ENCODE measurements at regions not wholly inside any gene's neighbourhood (a gene's known extent, or its start where the extent isn't known, plus 50 kb on each side); places are given as distances from the start of the nearest gene placed in this dataset.

GRCh38 chr7:92988051-92988450 lies 129.7 kb downstream of the SAMD9 start:
- Histone ChIP-seq H3K9me3 (ENCODE audit: control insufficient read depth, insufficient read depth, low read depth, low read length) (no peaks in the 10 kb centered on the region), H3K36me3 (ENCODE audit: control insufficient read depth in 2 of 2, insufficient read depth in 1 of 2, low read length in 2 of 2) (no peaks in the 10 kb centered on the region), H3K27ac (ENCODE audit: extremely low read depth, low read depth, low read length) (no peak overlapping the region), H3K4me1 (ENCODE audit: control insufficient read depth, insufficient read depth, low read length) (no peaks in the 10 kb centered on the region), H3K4me3 (ENCODE audit: low read depth, low read length) (no peak overlapping the region)
- ChIA-PET CTCF (interaction anchor here (0.7 kb wide), 1 partner anchor 187 kb away, joined by 3 read pairs; no protein-coding TSS in a partner anchor), POLR2A (no interaction called here)
- TF ChIP-seq ZNF610 (tag by site-specific recombination; IDR thresholded peaks at IDR 0.05; ENCODE audit: borderline replicate concordance) (no peak), ZNF513 (tag by site-specific recombination; IDR thresholded peaks at IDR 0.05) (no peak), ZNF501 (tag by site-specific recombination; IDR thresholded peaks at IDR 0.05) (no peak), ZNF423 (tag by site-specific recombination; IDR thresholded peaks at IDR 0.05) (no peak), ZNF521 (tag by site-specific recombination; IDR thresholded peaks at IDR 0.05) (no peak), GLIS2 (tag by site-specific recombination; IDR thresholded peaks at IDR 0.05) (no peak), ZNF354C (tag by site-specific recombination; IDR thresholded peaks at IDR 0.05; ENCODE audit: borderline replicate concordance, low read depth) (no peak)

GRCh38 chr7:92987538-92987937 lies 130.2 kb downstream of the SAMD9 start:
- ChIA-PET CTCF (interaction anchor here (0.7 kb wide), 1 partner anchor 187 kb away, joined by 3 read pairs; no protein-coding TSS in a partner anchor), POLR2A (no interaction called here)
- H3K27ac ChIP-seq (ENCODE audit: extremely low read depth, low read depth, low read length) = no peak overlapping the region

GRCh38 chr7:92987095-92987494 lies 130.7 kb downstream of the SAMD9 start:
- POLR2A ChIA-PET = no interaction called here
- Histone ChIP-seq H3K36me3 (ENCODE audit: control insufficient read depth in 2 of 2, insufficient read depth in 1 of 2, low read length in 2 of 2) (no peaks in the 10 kb centered on the region), H3K4me1 (ENCODE audit: control insufficient read depth, insufficient read depth, low read length) (no peaks in the 10 kb centered on the region), H3K27ac (ENCODE audit: extremely low read depth, low read depth, low read length) (no peak overlapping the region), H3K9me3 (ENCODE audit: control insufficient read depth, insufficient read depth, low read depth, low read length) (no peaks in the 10 kb centered on the region), H3K4me3 (ENCODE audit: low read depth, low read length) (no peak overlapping the region)
- TF ChIP-seq ZNF169 (tag by site-specific recombination; IDR thresholded peaks at IDR 0.05) = no peak
- no peak for TF ChIP-seq ZNF768 (tag by site-specific recombination; IDR thresholded peaks at IDR 0.05)
- TF ChIP-seq ZNF174 (tag by site-specific recombination; IDR thresholded peaks at IDR 0.05) = no peak
- no peak for TF ChIP-seq PATZ1 (tag by site-specific recombination; IDR thresholded peaks at IDR 0.05)
- TF ChIP-seq RBAK (tag by site-specific recombination; IDR thresholded peaks at IDR 0.05) = no peak
- no peak for TF ChIP-seq ZNF555 (tag by site-specific recombination; conservative IDR thresholded peaks at IDR 0.05)
- TF ChIP-seq ZFP69B (tag by site-specific recombination; IDR thresholded peaks at IDR 0.05) = no peak
- TF ChIP-seq KLF16 (tag by site-specific recombination; IDR thresholded peaks at IDR 0.05) = no peak
- no peak for TF ChIP-seq ZFP41 (tag by site-specific recombination; IDR thresholded peaks at IDR 0.05; ENCODE audit: borderline replicate concordance)
- TF ChIP-seq AEBP2 (tag by site-specific recombination; IDR thresholded peaks at IDR 0.05; ENCODE audit: borderline replicate concordance) = no peak
- no peak for TF ChIP-seq ZNF2 (tag by site-specific recombination; IDR thresholded peaks at IDR 0.05)
- no peak for TF ChIP-seq ZNF10 (tag by site-specific recombination; IDR thresholded peaks at IDR 0.05)
- no peak for TF ChIP-seq ZNF837 (tag by site-specific recombination; IDR thresholded peaks at IDR 0.05)
- no peak for TF ChIP-seq ZNF248 (tag by site-specific recombination; IDR thresholded peaks at IDR 0.05)
- TF ChIP-seq ZNF280D (tag by site-specific recombination; IDR thresholded peaks at IDR 0.05) = no peak
- CTCF ChIA-PET = interaction anchor here (0.7 kb wide), 4 partner anchors 153 to 366 kb away, joined by 3 to 5 read pairs (median 3); no protein-coding TSS in a partner anchor

More at GRCh38 chr7:92987538-92987937, 130.2 kb downstream of the SAMD9 start:
- TF ChIP-seq ZNF621 (tag by site-specific recombination; IDR thresholded peaks at IDR 0.05) (no peak), FEZF1 (tag by site-specific recombination; IDR thresholded peaks at IDR 0.05) (no peak)
- Histone ChIP-seq H3K4me3 (ENCODE audit: low read depth, low read length) (no peak overlapping the region), H3K36me3 (ENCODE audit: control insufficient read depth in 2 of 2, insufficient read depth in 1 of 2, low read length in 2 of 2) (no peaks in the 10 kb centered on the region), H3K9me3 (ENCODE audit: control insufficient read depth, insufficient read depth, low read depth, low read length) (no peaks in the 10 kb centered on the region), H3K4me1 (ENCODE audit: control insufficient read depth, insufficient read depth, low read length) (no peaks in the 10 kb centered on the region)
